Activated CD8-positive, alpha-beta memory T cell treated with anti-CD3 and anti-CD28 coated beads, Interleukin-2, amount 50 U/mL, for 48 hours (primary cell): ENCODE measurements at regions not wholly inside any gene's neighbourhood (a gene's known extent, or its start where the extent isn't known, plus 50 kb on each side); places are given as distances from the start of the nearest gene placed in this dataset.

Experiments
- DNase-seq: peaks from one replicate; pipeline ENCODE4 v3.0.0-alpha.2; 2020

DNA sequence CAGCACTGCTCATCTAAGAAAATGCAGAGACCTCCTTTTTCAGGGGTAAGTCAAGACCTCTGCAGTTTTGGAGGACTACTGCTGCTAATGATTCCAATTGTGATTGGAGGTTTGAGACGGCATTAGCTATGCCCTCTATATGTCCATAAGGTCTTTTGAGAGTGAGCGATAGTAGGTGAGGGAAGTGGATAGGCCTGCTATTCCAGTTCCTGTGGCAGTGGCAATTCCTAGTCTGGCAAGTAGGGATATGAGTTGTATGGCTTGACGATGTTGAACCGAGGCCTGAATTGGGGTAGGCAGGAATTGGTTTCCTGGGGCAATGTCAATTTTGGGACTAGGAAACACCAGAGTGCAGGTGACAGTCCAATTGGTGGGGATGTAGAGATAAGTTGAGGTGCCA lies 913.1 kb upstream of the SLITRK5 start:
- no peak for DNase-seq

DNA sequence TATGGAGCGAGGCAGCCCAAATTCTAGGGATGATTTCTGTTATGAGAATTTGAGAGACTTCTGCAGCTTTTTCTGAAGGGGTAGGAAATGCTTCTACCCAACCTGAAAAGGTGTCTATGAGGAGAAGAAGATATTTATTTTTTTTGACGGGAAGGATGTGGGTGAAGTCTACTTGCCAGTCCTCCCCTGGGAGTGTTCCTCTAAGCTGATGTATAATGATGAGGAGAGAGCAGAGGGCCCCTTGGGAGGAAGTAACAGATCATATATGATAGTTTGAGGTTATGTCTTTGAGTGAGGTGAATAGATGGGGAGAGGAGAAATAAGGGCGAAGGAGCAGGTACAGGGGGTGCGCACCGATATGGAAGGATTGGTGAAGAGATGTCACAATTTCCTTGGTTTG lies 910.6 kb upstream of the SLITRK5 start:
- no peak for DNase-seq

DNA sequence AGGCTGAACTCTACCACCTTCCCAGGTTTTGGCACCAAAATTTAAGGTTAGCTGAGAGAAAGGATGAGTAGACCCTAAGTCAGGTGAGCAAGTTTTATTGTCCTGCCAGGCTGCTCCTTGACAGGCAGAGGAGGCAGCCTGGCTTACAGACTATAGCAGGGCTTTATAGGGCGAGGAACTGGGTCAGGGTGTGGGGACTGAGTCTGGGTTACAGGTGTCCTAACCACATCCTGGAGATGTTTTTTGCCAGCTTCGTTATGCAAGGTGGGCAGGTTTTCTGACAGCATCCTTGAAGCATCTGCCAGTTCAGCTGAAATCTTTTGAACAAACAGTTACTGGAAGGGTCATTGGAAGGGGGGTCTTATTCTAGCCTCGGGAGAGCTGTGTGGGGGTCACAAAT lies 905.7 kb upstream of the SLITRK5 start:
- DNase-seq, result no peak

DNA sequence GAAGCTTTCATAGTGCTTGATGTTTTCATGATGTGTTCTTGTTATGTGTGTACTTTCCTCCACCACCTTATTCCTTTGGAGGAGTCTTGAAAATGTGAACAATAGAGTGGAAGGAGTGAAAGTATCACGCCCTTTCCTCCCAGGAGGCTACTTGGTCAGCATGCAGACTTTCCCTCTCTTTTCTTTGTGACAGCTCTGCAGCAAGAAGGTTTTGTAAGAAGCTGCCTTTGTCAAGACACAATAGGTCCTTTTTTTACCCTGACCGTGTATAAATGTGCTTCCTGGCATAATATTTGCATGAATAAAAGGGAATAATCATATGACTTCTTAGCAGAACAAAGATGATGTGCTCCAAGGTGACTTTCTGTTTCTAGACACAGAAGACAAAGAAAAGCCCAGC lies 882.6 kb upstream of the SLITRK5 start:
- no peak for DNase-seq

DNA sequence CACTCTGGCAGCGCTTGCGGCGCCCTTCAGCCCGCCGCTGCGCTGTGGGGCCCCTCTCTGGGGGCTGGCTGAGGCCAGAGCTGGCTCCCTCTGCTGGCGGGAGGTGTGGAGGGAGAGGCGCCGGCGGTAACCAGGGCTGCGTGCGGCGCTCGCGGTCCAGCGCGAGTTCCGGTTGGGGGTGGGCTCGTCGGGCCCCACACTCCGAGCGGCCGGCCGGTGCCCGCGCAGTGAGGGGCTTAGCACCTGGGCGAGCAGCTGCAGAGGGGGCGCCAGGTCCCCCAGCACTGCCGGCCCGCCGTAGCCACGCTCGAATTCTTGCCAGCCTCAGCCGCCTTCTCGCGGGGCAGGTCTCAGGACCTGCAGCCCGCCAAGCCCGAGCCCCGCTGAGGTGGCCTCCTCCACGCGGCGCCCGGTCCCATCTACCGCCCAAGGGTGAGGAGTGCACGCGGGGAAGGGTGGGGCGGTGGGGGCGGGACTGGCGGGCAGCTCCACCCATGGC lies 879.0 kb upstream of the SLITRK5 start:
- DNase-seq, result no peak

DNA sequence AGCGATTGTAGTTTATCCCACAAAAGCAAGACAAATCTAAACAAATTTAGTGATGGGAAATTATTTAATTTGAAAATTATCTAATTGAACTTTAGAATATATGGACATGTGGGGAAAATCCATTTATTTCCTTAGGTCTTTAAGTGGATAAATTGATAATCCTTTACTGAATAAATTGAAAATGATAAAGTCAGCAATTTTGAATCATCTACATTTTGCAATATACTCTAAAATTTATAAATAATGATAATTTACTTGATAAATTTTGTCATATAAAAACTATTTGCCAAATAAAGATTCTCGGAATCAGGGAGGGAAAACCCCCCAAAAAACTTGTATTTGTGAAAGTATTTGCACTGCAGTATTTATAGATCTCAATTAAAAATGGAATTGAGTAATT lies 875.3 kb upstream of the SLITRK5 start:
- DNase-seq, result no peak

DNA sequence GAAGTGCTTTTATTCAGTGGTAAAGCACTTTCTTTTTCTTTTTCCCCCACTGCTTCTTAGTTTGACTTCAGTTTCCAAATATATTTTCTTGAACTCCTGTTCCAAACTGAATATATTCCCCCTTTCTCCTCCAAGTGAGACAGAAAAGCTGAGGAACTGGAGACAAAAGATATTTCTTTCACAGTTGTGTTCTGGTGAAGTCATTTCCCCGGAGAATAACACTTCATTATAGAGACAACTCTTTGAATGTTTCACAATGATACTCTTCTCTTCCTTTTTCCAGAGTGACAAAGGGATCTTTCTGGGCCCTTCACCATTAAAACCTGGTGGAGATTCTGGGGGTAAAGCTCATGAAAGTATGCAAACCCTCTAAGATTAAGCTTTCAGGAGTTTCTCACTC lies 860.8 kb upstream of the SLITRK5 start:
- DNase-seq, result no peak

DNA sequence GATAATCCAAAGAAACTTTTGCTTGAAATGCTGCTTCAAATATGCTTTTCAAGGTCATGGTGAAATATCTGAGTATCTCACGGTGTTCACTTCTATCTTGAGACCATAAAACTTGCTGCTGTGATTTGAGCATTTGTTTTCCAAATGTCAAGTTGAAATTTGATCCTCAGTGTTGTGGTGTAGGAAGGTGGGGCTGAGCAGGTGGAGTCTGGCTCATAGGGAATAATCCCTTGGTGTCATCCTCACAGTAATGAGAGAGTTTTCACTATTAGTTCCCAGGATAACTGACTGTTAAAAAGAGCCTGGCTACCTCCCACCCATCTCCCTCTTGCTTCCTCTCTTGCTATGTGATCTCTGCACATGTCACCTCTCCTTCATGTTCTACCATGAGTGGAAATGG lies 858.0 kb upstream of the SLITRK5 start:
- DNase-seq, result no peak

DNA sequence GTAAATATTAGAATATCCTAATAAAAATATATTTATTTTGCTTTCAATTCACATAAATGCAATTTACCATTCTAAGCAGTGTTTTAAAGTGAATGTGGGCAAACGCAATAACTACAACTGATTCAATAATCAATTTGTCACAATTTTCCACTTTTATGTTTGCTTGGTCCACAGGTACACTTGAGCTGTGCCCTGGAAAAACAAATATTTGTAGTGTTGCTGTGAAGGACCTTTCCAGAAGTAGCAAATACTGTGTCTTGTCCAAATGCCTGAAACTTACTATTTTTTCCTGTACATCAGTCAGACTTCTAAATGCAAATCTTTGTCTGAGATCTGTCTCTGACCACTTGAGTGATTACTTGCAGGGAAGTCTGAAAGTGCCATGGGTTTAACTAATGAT lies 845.8 kb upstream of the SLITRK5 start:
- DNase-seq, result no peak

- DNase-seq, result no peak
Observed at GRCh38 chr13:86826232-86826631, 844.9 kb upstream of the SLITRK5 start.

GRCh38 chr13:86830046-86830445 lies 841.1 kb upstream of the SLITRK5 start:
- no peak for DNase-seq

- no peak for DNase-seq
Observed at GRCh38 chr13:86831084-86831483, 840.1 kb upstream of the SLITRK5 start.

- no peak for DNase-seq
Observed at GRCh38 chr13:86838411-86839120, 832.6 kb upstream of the SLITRK5 start.

DNA sequence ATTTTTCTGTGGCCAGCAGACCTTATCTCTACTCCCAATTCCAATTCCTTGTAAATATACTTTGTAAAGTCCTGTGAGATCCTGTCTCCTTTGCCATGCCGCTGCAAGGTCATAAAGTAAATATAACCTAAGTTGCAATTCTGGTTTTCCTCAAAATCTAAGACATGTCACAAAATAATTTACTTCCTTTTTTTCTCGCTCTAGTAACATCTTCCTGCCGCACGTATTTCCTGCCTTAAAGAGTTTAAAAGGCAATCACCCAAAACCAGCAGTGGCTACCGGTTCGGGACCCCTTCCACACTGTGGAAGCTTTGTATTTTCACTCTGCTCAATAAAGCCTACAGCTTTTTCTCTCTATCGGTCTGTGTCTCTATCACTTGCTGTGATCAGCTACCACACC lies 832.0 kb upstream of the SLITRK5 start:
- no peak for DNase-seq

- no peak for DNase-seq
Observed at GRCh38 chr13:86840250-86841191, 830.6 kb upstream of the SLITRK5 start.

DNA sequence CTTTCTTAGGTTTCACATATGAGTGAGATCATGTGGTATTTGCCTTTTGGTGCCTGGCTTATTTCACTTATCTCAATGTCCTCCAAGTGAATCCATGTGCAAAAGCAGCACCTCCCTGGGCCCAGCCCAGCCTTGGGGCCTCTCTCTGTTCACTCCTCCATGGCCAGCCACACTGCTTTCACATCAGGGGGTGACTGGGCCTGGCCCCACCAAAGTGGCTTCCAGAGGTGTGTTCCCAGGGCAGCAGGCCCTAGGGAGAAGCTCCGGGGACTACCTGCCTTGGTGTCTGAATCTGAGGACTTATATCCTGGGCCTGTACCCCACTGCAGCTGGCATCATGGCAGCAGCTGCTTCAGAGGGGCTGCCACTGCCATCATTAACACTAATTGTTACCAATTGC lies 829.9 kb upstream of the SLITRK5 start:
- DNase-seq, result no peak

DNA sequence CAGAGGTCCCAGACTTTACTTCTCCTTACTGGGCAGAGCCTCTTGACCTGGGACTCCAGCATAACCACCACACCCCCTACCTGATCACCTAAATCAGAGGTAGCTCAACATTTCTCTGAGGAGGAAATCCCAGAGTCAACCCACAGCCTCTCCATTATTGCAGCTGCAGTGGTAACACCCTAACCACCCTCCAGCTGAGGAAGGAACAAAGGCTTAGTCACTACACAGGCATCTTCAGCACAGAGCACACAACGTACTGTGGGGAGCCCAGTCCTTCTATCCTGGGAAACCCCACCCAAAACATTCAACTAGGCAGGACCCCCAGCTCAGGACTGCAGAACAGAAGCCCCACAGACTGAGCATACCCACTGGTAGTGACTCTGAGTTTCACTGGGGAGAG lies 824.7 kb upstream of the SLITRK5 start:
- no peak for DNase-seq

DNA sequence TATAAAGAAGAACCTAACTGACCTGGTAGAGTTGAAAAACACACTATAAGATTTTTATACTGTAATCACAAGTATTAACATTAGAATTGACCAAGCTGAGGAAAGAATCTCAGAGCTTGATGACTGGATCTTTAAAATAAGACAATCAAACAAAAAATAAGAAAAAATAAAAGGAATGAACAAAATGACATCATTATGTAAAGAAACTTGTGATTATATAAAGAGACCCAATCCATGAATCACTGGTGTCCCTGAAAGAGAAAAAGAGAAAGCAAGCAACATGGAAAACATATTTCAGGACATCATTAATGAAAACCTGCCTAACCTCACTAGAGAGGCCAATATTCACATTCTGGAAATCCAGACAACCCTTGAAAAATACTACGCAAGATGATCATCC lies 822.5 kb upstream of the SLITRK5 start:
- no peak for DNase-seq

- no peak for DNase-seq
Observed at GRCh38 chr13:86856991-86857390, 814.2 kb upstream of the SLITRK5 start.

DNA sequence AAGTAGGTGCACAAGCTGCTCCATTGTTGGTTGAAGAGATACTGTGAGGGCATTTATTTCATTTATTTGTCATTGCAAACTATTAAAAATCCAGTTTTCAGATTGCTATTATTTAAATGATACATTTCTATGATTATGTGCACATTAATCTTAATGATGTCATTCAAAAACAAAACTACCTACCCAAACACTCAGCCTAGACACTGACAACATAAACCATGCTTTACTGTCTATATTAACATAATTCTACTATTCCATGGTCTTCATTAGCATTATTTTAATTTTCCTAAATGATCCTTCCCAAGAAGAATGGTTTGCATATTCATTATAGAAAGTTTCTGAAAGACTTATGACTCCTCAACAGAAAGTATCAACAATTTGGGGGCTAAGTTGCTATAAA lies 813.0 kb upstream of the SLITRK5 start:
- DNase-seq, result no peak

- DNase-seq, result no peak
Observed at GRCh38 chr13:86862137-86862536, 809.0 kb upstream of the SLITRK5 start.

- DNase-seq, result no peak
Observed at GRCh38 chr13:86864376-86864775, 806.8 kb upstream of the SLITRK5 start.

DNA sequence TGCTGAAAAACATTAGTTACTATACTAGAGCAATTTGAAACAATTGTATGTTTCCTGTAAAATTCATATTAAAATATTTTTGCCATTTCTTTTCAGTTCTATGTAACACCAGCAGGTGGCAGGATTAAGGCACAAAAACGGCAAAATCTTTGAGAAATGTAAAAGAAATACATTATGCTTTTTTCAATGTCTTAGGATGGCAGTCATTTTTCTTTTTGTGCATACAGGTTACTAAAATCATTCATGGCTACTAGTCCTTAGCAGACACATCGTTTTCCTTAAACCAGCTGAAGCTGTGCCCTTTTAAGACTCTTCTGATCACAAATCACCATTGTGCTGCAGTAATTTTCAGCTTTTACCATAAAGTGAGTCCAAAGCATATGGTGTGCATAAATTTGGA lies 800.7 kb upstream of the SLITRK5 start:
- no peak for DNase-seq

GRCh38 chr13:86877441-86877840 lies 793.7 kb upstream of the SLITRK5 start:
- no peak for DNase-seq
